B cell (primary cell): ENCODE measurements at regions not wholly inside any gene's neighbourhood (a gene's known extent, or its start where the extent isn't known, plus 50 kb on each side); places are given as distances from the start of the nearest gene placed in this dataset.

Source experiments
- ATAC-seq: fragments of 200-7000 bp; cut with Tn5 transposase; one replicate; pipeline ENCODE4 v1.10.0; 2021; ENCODE audit warnings: low read depth, mild to moderate bottlenecking, moderate number of reproducible peaks, moderate library complexity
- CTCF ChIA-PET: fragments of 350-600 bp; sonication (Branson Sonifier 250); formaldehyde crosslinking; loops from one replicate; lab custom pipeline; 2021; ENCODE audit warnings: antibody characterized with exemption, inconsistent platforms; lab: Charles Lee
- POLR2A ChIA-PET: fragments of 350-600 bp; sonication (Branson Sonifier 250); formaldehyde crosslinking; loops from one replicate; lab custom pipeline; 2021; ENCODE audit warnings: antibody characterized with exemption; lab: Charles Lee
- DNase-seq: peaks from one replicate; pipeline ENCODE4 v3.0.0; 2013
- H2AFZ ChIP-seq: 2 replicates; pipeline ENCODE4 v1.6.1; 2012; ENCODE audit warnings: mild to moderate bottlenecking, low read depth, low read length; ENCODE audit not compliant: insufficient read depth, poor library complexity, severe bottlenecking
- H3K27ac ChIP-seq, 2 donors: 1 replicate in 1 of 2; 2 replicates in 1 of 2; pipeline ENCODE4 v1.5.1; 2012 to 2013; ENCODE audit warnings: low read length in 2 of 2, mild to moderate bottlenecking in 2 of 2, moderate library complexity in 1 of 2
- H3K27me3 ChIP-seq, 4 experiments: fragments of 200-600 bp in 1 of 4; sonication (generic) in 1 of 4; replicated peaks in 1 of 4; 1 replicate in 2 of 4; 2 replicates in 2 of 4; pipeline versions ENCODE4 v1.6.1 to v1.7.0; 2013 to 2016; ENCODE audit warnings: low read length in 3 of 4, mild to moderate bottlenecking in 2 of 4, mixed read lengths in 1 of 4, moderate library complexity in 1 of 4; ENCODE audit not compliant: insufficient read depth in 4 of 4, control insufficient read depth in 3 of 4; ENCODE audit errors: control extremely low read depth in 1 of 4
- H3K36me3 ChIP-seq, 2 experiments: replicated peaks in 1 of 2; 1 replicate in 1 of 2; 2 replicates in 1 of 2; pipeline versions ENCODE4 v1.6.1 to v1.7.1; 2013; ENCODE audit warnings: low read length in 1 of 2; ENCODE audit not compliant: insufficient read depth in 2 of 2, control insufficient read depth in 1 of 2; ENCODE audit errors: control extremely low read depth in 1 of 2, extremely low read depth in 1 of 2
- H3K4me1 ChIP-seq, 2 donors: fragments of 200-600 bp in 1 of 2; sonication (generic) in 1 of 2; 1 replicate in 1 of 2; 2 replicates in 1 of 2; pipeline versions ENCODE4 v1.5.1 to v1.6.1; 2013 to 2017; ENCODE audit warnings: low read length in 2 of 2; ENCODE audit not compliant: control insufficient read depth in 2 of 2, insufficient read depth in 2 of 2
- H3K4me2 ChIP-seq: replicated peaks from 2 replicates; pipeline ENCODE3; 2012; ENCODE audit warnings: mild to moderate bottlenecking, low read depth, low read length; ENCODE audit not compliant: poor library complexity, severe bottlenecking
- H3K4me3 ChIP-seq, 5 experiments: fragments of 200-600 bp in 1 of 5; sonication (generic) in 1 of 5; 1 replicate in 3 of 5; 2 replicates in 2 of 5; pipeline versions ENCODE4 v1.5.1 to v1.7.0; 2011 to 2016; ENCODE audit warnings: low read length in 4 of 5, mild to moderate bottlenecking in 4 of 5, low read depth in 2 of 5, control low read depth in 1 of 5, moderate library complexity in 1 of 5; ENCODE audit not compliant: insufficient read depth in 1 of 5; ENCODE audit errors: control extremely low read depth in 1 of 5, extremely low read depth in 1 of 5
- H3K79me2 ChIP-seq: fragments of 200-600 bp; sonication (generic); one replicate; pipeline ENCODE4 v1.6.0; 2016; ENCODE audit warnings: low read length; ENCODE audit not compliant: control insufficient read depth, insufficient read depth
- H3K9ac ChIP-seq: fragments of 200-600 bp; sonication (generic); 2 replicates; pipeline ENCODE4 v1.6.1; 2017; ENCODE audit warnings: mild to moderate bottlenecking, low read length, moderate library complexity
- H3K9me3 ChIP-seq, 3 donors: one replicate each; pipeline versions ENCODE4 v1.6.1 to v1.7.1; 2013; ENCODE audit warnings: low read length in 2 of 3; ENCODE audit not compliant: control insufficient read depth in 2 of 3, insufficient read depth in 1 of 3; ENCODE audit errors: control extremely low read depth in 1 of 3
- H4K20me1 ChIP-seq: 2 replicates; pipeline ENCODE4 v1.6.0; 2012; ENCODE audit warnings: mild to moderate bottlenecking, low read length; ENCODE audit not compliant: insufficient read depth, control insufficient read depth, poor library complexity, severe bottlenecking
- H3K27ac Mint-ChIP-seq: one replicate; pipeline ENCODE4 v1.8.0; 2021; ENCODE audit warnings: mixed read lengths
- H3K27me3 Mint-ChIP-seq: one replicate; pipeline ENCODE4 v1.8.0; 2021; ENCODE audit warnings: mixed read lengths
- H3K4me1 Mint-ChIP-seq: one replicate; pipeline ENCODE4 v1.8.0; 2021; ENCODE audit warnings: mixed read lengths
- H3K4me3 Mint-ChIP-seq: one replicate; pipeline ENCODE4 v1.8.0; 2021; ENCODE audit warnings: mixed read lengths
- H3K9me3 Mint-ChIP-seq: one replicate; pipeline ENCODE4 v1.8.0; 2022; ENCODE audit warnings: mixed read lengths; ENCODE audit not compliant: insufficient read depth
- EZH2 ChIP-seq: IDR thresholded peaks from 2 replicates; pipeline ENCODE4 v1.6.1; 2012; ENCODE audit warnings: borderline replicate concordance, low read depth, mild to moderate bottlenecking, moderate library complexity, low read length; ENCODE audit not compliant: insufficient read depth, poor library complexity, severe bottlenecking
- WGBS: methylation state at CpG from one replicate; pipeline ENCODE4 v1.1.5; 2013; ENCODE audit warnings: missing lambda C conversion rate; ENCODE audit not compliant: insufficient coverage; 5-methylcytosine and 5-hydroxymethylcytosine counted together
- intact Hi-C: fragments of 100-400 bp; cut with micrococcal nuclease; formaldehyde crosslinking; loops from one replicate; pipeline ENCODE4 v1.10.0; 2022
- TF ChIP-seq, protein P1 (sequence below): fragments of 200-600 bp; IDR thresholded peaks from one replicate; pipeline ENCODE4 v1.8.0; 2022; ENCODE audit warnings: antibody characterized with exemption, mild to moderate bottlenecking

DNA sequence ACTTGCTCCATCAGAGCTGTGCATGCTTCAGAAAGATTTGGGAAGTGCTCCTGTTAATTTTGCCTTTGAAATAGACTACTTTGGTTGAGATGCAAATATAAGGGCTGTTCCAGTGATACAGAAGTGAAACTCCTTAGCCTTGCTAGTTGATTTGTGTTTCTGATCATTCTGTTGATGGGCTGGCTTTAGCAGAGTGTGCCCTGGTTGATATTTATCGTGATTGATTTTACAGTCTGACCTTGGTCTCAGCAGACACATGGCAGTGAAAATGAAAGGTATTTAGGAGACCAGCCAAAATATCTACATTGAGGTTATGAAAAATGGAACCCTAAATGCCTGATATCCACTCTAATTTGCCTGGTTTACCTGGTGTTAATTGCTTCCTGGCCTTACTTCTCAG is 122.1 kb upstream of the CEP162 start:
- no peaks in the 10 kb centered on the region for H3K4me1 ChIP-seq
- no peak overlapping the region for H3K9ac ChIP-seq
- no peaks in the 10 kb centered on the region for H3K79me2 ChIP-seq
- intact Hi-C loops = no loop called here
- no peaks in the 10 kb centered on the region for H3K9me3 Mint-ChIP-seq
- TF ChIP-seq EZH2 = no peak
- TF ChIP-seq, protein P1, sequence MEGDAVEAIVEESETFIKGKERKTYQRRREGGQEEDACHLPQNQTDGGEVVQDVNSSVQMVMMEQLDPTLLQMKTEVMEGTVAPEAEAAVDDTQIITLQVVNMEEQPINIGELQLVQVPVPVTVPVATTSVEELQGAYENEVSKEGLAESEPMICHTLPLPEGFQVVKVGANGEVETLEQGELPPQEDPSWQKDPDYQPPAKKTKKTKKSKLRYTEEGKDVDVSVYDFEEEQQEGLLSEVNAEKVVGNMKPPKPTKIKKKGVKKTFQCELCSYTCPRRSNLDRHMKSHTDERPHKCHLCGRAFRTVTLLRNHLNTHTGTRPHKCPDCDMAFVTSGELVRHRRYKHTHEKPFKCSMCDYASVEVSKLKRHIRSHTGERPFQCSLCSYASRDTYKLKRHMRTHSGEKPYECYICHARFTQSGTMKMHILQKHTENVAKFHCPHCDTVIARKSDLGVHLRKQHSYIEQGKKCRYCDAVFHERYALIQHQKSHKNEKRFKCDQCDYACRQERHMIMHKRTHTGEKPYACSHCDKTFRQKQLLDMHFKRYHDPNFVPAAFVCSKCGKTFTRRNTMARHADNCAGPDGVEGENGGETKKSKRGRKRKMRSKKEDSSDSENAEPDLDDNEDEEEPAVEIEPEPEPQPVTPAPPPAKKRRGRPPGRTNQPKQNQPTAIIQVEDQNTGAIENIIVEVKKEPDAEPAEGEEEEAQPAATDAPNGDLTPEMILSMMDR = no peak
- no peaks in the 10 kb centered on the region for H3K27me3 Mint-ChIP-seq
- no peak for DNase-seq
- no peak overlapping the region for H3K4me2 ChIP-seq
- no peak overlapping the region for H3K4me3 ChIP-seq
- WGBS = no CpG with 5 or more reads among the region's 1 CpG
- no peaks in the 10 kb centered on the region for H3K4me1 Mint-ChIP-seq
- H2AFZ ChIP-seq = no peak overlapping the region
- H3K27me3 ChIP-seq = no peaks in the 10 kb centered on the region
- H3K9me3 ChIP-seq = no peaks in the 10 kb centered on the region
- no peaks in the 10 kb centered on the region for H4K20me1 ChIP-seq
- no peak overlapping the region for H3K27ac ChIP-seq
- POLR2A ChIA-PET = no interaction called here
- CTCF ChIA-PET = no interaction called here
- no peaks in the 10 kb centered on the region for H3K36me3 ChIP-seq
- H3K27ac Mint-ChIP-seq = no peak overlapping the region
- no peak overlapping the region for H3K4me3 Mint-ChIP-seq
- no peak for ATAC-seq

DNA sequence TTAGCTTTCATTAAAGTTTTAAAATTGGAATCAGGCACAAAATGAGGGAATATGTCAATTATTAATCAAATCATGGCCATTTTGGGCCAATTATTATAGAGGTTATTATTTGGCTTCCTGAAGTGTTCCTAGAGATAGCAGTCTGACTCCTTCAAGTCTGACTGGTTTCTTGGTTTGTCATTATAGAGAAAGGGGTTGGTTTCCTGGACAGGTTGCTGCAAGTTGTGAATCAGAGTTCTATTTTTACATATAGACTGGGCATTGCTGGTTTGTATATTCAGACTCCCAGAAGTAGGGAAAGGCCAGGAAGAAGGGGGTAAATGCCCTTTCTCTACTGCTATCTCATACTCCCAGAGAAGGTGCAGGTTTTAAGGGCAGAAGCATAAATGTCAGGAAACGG is 121.4 kb upstream of the CEP162 start:
- Histone ChIP-seq H3K36me3 (no peaks in the 10 kb centered on the region), H3K4me1 (no peaks in the 10 kb centered on the region), H3K9me3 (no peaks in the 10 kb centered on the region), H4K20me1 (no peaks in the 10 kb centered on the region), H3K27ac (no peak overlapping the region), H2AFZ (no peak overlapping the region), H3K79me2 (no peaks in the 10 kb centered on the region), H3K27me3 (no peaks in the 10 kb centered on the region), H3K4me2 (no peak overlapping the region), H3K9ac (no peak overlapping the region), H3K4me3 (no peak overlapping the region)
- no peak for ATAC-seq
- Mint-ChIP-seq H3K27ac (no peak overlapping the region), H3K27me3 (no peaks in the 10 kb centered on the region), H3K4me1 (no peaks in the 10 kb centered on the region), H3K4me3 (no peak overlapping the region), H3K9me3 (peaks cover 3% of the 10 kb centered on the region)
- no peak for DNase-seq
- TF ChIP-seq, protein P1 = no peak
- TF ChIP-seq EZH2 = no peak
- ChIA-PET POLR2A (no interaction called here), CTCF (no interaction called here)
- intact Hi-C loops = no loop called here
- no CpG with 5 or more reads among the region's 1 CpG for WGBS
